Upper lobe of left lung (tissue), 4 donors: ENCODE measurements at regions not wholly inside any gene's neighbourhood (a gene's known extent, or its start where the extent isn't known, plus 50 kb on each side); places are given as distances from the start of the nearest gene placed in this dataset.

Source experiments
- CTCF ChIP-seq, 6 experiments: fragments of 450-650 bp in 4 of 6; fragments of 200-600 bp in 2 of 6; sonication (generic) in 2 of 6; IDR thresholded peaks; one replicate each; pipeline ENCODE4 v1.5.1; 2016 to 2019; ENCODE audit warnings: antibody characterized with exemption in 6 of 6
- EP300 ChIP-seq, 4 donors: sonication (generic); formaldehyde crosslinking; IDR thresholded peaks; one replicate each; pipeline ENCODE4 v1.5.1; 2017; ENCODE audit warnings: antibody characterized with exemption in 4 of 4, control low read depth in 2 of 4
- POLR2A ChIP-seq, 4 donors: fragments of 450-650 bp; IDR thresholded peaks; one replicate each; pipeline ENCODE4 v1.5.1; 2016 to 2017; ENCODE audit warnings: antibody characterized with exemption in 4 of 4, mild to moderate bottlenecking in 2 of 4
- POLR2AphosphoS5 ChIP-seq, 2 donors: sonication (generic); formaldehyde crosslinking; IDR thresholded peaks; one replicate each; pipeline ENCODE4 v1.5.1; 2017; ENCODE audit warnings: antibody characterized with exemption in 2 of 2

GRCh38 chr10:10925667-10926066, 92.0 kb upstream of the CELF2 start:
- TF ChIP-seq CTCF (IDR thresholded peaks at IDR 0.05) (no peak), EP300 (IDR thresholded peaks at IDR 0.05) (no peak), POLR2AphosphoS5 (IDR thresholded peaks at IDR 0.05) (no peak), POLR2A (IDR thresholded peaks at IDR 0.05) (no peak)
